RWPE1 (cell line): ENCODE measurements at regions not wholly inside any gene's neighbourhood (a gene's known extent, or its start where the extent isn't known, plus 50 kb on each side); places are given as distances from the start of the nearest gene placed in this dataset.

ENCODE experiments used
- CTCF ChIA-PET: fragments of 350-600 bp; sonication (Branson Sonifier 250); formaldehyde crosslinking; extraction: SDS; loops from one replicate; lab custom pipeline; 2021; lab: Yijun Ruan, JAX
- POLR2A ChIA-PET: fragments of 400-600 bp; formaldehyde crosslinking; extraction: SDS; loops from one replicate; lab custom pipeline; 2020; ENCODE audit warnings: antibody characterized with exemption; ENCODE audit not compliant: low non-redundant PET; lab: Yijun Ruan, JAX
- DNase-seq: peaks from one replicate; pipeline ENCODE4 v3.0.0; 2012; ENCODE audit warnings: low spot score
- H3K27ac ChIP-seq: fragments of 450-650 bp; 2 replicates; pipeline ENCODE4 v1.5.1; 2017
- CTCF ChIP-seq: fragments of 450-650 bp; conservative IDR thresholded peaks from 2 replicates; pipeline ENCODE4 v1.5.1; 2017; ENCODE audit warnings: low read depth, mild to moderate bottlenecking

DNA sequence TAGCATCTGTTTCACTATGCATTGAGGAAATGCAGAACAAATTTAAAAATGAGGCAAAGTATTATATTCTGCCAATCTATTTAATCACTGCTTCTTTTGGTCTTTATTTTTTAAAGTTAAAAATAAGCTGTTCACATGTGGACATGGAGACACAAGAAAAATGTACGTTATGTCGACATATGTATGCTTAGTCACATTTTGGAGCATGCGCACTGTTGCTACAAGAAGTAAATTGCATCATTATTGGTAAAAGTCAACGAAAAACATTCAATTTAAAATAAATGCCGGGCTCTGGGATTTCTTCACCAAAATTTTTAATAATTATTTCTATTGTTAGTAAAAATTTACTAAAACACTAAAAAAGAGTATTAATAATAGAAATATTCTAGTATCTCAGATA, 876.3 kb upstream of the CTNND2 start:
- no peak overlapping the region for H3K27ac ChIP-seq
- CTCF ChIA-PET: no interaction called here
- no peak for DNase-seq
- POLR2A ChIA-PET: no interaction called here
- no peak for TF ChIP-seq CTCF

- POLR2A ChIA-PET: no interaction called here
- CTCF ChIA-PET: no interaction called here
- no peak for TF ChIP-seq CTCF
- no peak for DNase-seq
- H3K27ac ChIP-seq: no peak overlapping the region
These were observed 873.1 kb upstream of the CTNND2 start for GRCh38 chr5:12777342-12777741.

GRCh38 chr5:12772276-12772675, 868.0 kb upstream of the CTNND2 start:
- CTCF ChIA-PET: no interaction called here
- DNase-seq: no peak
- TF ChIP-seq CTCF: no peak
- POLR2A ChIA-PET: no interaction called here
- H3K27ac ChIP-seq: no peak overlapping the region

GRCh38 chr5:12759377-12759776, 855.1 kb upstream of the CTNND2 start:
- CTCF ChIA-PET: no interaction called here
- TF ChIP-seq CTCF: no peak
- POLR2A ChIA-PET: no interaction called here
- H3K27ac ChIP-seq: no peak overlapping the region
- no peak for DNase-seq

- H3K27ac ChIP-seq: no peak overlapping the region
- DNase-seq: no peak
- ChIA-PET CTCF (no interaction called here), POLR2A (no interaction called here)
- no peak for TF ChIP-seq CTCF
These were observed 852.8 kb upstream of the CTNND2 start for GRCh38 chr5:12757035-12757434.

DNA sequence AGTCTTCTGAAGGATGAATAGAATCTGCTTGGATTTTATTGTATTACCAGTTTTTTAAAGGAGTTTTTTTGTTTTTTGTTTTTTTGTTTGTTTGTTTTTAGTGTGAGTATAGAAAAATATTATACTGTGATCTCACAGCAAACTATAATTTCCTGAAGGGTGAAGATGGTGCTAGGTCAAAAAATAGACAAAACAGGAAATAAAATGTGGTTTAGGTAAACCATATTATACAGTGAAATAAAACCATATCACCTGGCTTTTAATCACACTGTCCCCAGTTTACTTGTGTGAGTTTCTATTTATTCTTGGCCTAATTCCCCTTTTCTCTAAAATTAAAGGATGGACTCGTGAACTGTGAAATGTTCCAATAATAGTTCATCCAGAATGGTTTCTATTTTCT, 841.3 kb upstream of the CTNND2 start:
- no peak for TF ChIP-seq CTCF
- ChIA-PET POLR2A (no interaction called here), CTCF (no interaction called here)
- H3K27ac ChIP-seq: no peak overlapping the region
- no peak for DNase-seq

GRCh38 chr5:12743582-12743981, 839.3 kb upstream of the CTNND2 start:
- no peak for DNase-seq
- H3K27ac ChIP-seq: no peak overlapping the region
- no peak for TF ChIP-seq CTCF
- ChIA-PET POLR2A (no interaction called here), CTCF (no interaction called here)
